Progenitor cell of endocrine pancreas (in vitro differentiated cells): ENCODE measurements at regions not wholly inside any gene's neighbourhood (a gene's known extent, or its start where the extent isn't known, plus 50 kb on each side); places are given as distances from the start of the nearest gene placed in this dataset.

Source experiments
- DNase-seq: peaks from one replicate; pipeline ENCODE4 v3.0.0; 2021; ENCODE audit warnings: low spot score; ENCODE audit not compliant: unreplicated experiment
- H3K27ac Mint-ChIP-seq: 2 replicates; pipeline ENCODE4 v1.8.0; 2021; ENCODE audit warnings: mild to moderate bottlenecking, moderate library complexity, mixed read lengths
- H3K27me3 Mint-ChIP-seq: 2 replicates; pipeline ENCODE4 v1.8.0; 2021; ENCODE audit warnings: mixed read lengths
- H3K36me3 Mint-ChIP-seq: 2 replicates; pipeline ENCODE4 v1.8.0; 2022; ENCODE audit warnings: mixed read lengths; ENCODE audit not compliant: insufficient read depth
- H3K4me1 Mint-ChIP-seq: 2 replicates; pipeline ENCODE4 v1.8.0; 2021; ENCODE audit warnings: low read depth, mixed read lengths
- H3K4me3 Mint-ChIP-seq: 2 replicates; pipeline ENCODE4 v1.8.0; 2021; ENCODE audit warnings: low read depth, mild to moderate bottlenecking, moderate library complexity, mixed read lengths
- H3K9me3 Mint-ChIP-seq: 2 replicates; pipeline ENCODE4 v1.8.0; 2021; ENCODE audit warnings: low read depth, mixed read lengths
- CTCF ChIP-seq: fragments of 200-600 bp; sonication (generic); IDR thresholded peaks from one replicate; pipeline ENCODE4 v1.5.0; 2021; ENCODE audit warnings: antibody characterized with exemption, mild to moderate bottlenecking; ENCODE audit not compliant: unreplicated experiment

- no peak overlapping the region for H3K27ac Mint-ChIP-seq
- no peaks in the 10 kb centered on the region for H3K36me3 Mint-ChIP-seq
- no peak for TF ChIP-seq CTCF
- peaks cover 18% of the 10 kb centered on the region for H3K27me3 Mint-ChIP-seq
- no peak overlapping the region for H3K4me3 Mint-ChIP-seq
- no peaks in the 10 kb centered on the region for H3K9me3 Mint-ChIP-seq
- no peak for DNase-seq
- peaks cover 2% of the 10 kb centered on the region for H3K4me1 Mint-ChIP-seq
These were observed 274.0 kb upstream of the DAPK1 start for GRCh38 chr9:87223392-87224246.

GRCh38 chr9:87226896-87227295, 270.8 kb upstream of the DAPK1 start:
- peaks cover 7% of the 10 kb centered on the region for H3K9me3 Mint-ChIP-seq
- H3K4me1 Mint-ChIP-seq = no peaks in the 10 kb centered on the region
- H3K36me3 Mint-ChIP-seq = no peaks in the 10 kb centered on the region
- no peak overlapping the region for H3K27ac Mint-ChIP-seq
- H3K4me3 Mint-ChIP-seq = no peak overlapping the region
- DNase-seq = no peak
- peaks cover 5% of the 10 kb centered on the region for H3K27me3 Mint-ChIP-seq
- no peak for TF ChIP-seq CTCF

GRCh38 chr9:87227456-87227855, 270.2 kb upstream of the DAPK1 start:
- no peak for TF ChIP-seq CTCF
- Mint-ChIP-seq H3K27ac (no peak overlapping the region), H3K9me3 (peaks cover 11% of the 10 kb centered on the region), H3K4me3 (no peak overlapping the region), H3K4me1 (no peaks in the 10 kb centered on the region), H3K27me3 (peaks cover 5% of the 10 kb centered on the region), H3K36me3 (no peaks in the 10 kb centered on the region)
- DNase-seq = no peak

DNA sequence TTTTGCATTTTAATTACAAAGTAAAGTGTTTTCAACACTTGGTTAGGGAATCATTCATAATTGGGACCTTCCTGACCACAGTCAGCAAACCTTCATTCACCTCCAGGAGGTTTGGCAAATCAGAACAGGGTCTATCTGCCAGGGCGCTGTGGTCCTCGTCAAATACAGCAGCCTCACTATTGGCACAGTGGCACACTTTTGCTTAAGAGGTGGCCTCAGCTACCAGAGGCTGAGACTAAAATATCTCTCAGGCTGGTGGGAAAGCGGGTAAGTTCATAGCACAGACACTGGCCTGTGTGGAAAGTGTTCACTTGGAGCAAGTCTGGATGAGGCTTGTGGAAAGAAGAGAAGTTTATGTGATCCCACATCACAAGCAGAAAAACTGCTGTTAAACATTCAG, 268.6 kb upstream of the DAPK1 start:
- Mint-ChIP-seq H3K4me3 (no peak overlapping the region), H3K27me3 (no peaks in the 10 kb centered on the region), H3K27ac (no peak overlapping the region)

GRCh38 chr9:87233431-87233830, 264.2 kb upstream of the DAPK1 start:
- Mint-ChIP-seq H3K27ac (no peak overlapping the region), H3K4me3 (no peak overlapping the region), H3K36me3 (peaks cover 1% of the 10 kb centered on the region), H3K27me3 (no peaks in the 10 kb centered on the region), H3K4me1 (no peaks in the 10 kb centered on the region), H3K9me3 (peaks cover 11% of the 10 kb centered on the region)
- DNase-seq = no peak
- TF ChIP-seq CTCF = no peak

More for the DNA sequence above, 268.6 kb upstream of the DAPK1 start:
- TF ChIP-seq CTCF = no peak
- peaks cover 11% of the 10 kb centered on the region for H3K9me3 Mint-ChIP-seq
- H3K4me1 Mint-ChIP-seq = no peaks in the 10 kb centered on the region
- peaks cover 1% of the 10 kb centered on the region for H3K36me3 Mint-ChIP-seq
- no peak for DNase-seq
